ENCODE measurements at regions not wholly inside any gene's neighbourhood (a gene's known extent, or its start where the extent isn't known, plus 50 kb on each side); places are given as distances from the start of the nearest gene placed in this dataset.

- no peak overlapping the region for H3K27ac ChIP-seq (ENCODE audit: low read depth in 1 of 2, low read length in 2 of 2)
- H3K4me3 ChIP-seq (ENCODE audit: low read length) = no peak overlapping the region
- CTCF ChIA-PET = no interaction called here
- no peaks in the 10 kb centered on the region for H3K4me1 ChIP-seq (ENCODE audit: insufficient read depth, low read length)
- H3K27me3 Mint-ChIP-seq = peaks cover 14% of the 10 kb centered on the region
- no peaks in the 10 kb centered on the region for H3K9me3 Mint-ChIP-seq
- DNase-seq = no peak
- no peaks in the 10 kb centered on the region for H3K36me3 ChIP-seq (ENCODE audit: insufficient read depth, low read length)
- peaks cover 7% of the 10 kb centered on the region for H3K4me1 Mint-ChIP-seq (ENCODE audit: low read depth)
- no peaks in the 10 kb centered on the region for H3K27me3 ChIP-seq (ENCODE audit: control insufficient read depth in 1 of 2, insufficient read depth in 2 of 2, low read length in 2 of 2)
- peaks cover 0 to 25% of the 10 kb centered on the region in 2 experiments for H3K9me3 ChIP-seq (ENCODE audit: control insufficient read depth in 1 of 2, insufficient read depth in 1 of 2, low read length in 2 of 2)
- POLR2A ChIA-PET = no interaction called here
- intact Hi-C loops (cut with DNase I, micrococcal nuclease) = no loop called here
- no peak for TF ChIP-seq CTCF (IDR thresholded peaks at IDR 0.05)
- no peak overlapping the region for H3K4me3 Mint-ChIP-seq
- no peaks in the 10 kb centered on the region for H3K36me3 Mint-ChIP-seq (ENCODE audit: low read depth)
- no peak for ATAC-seq (ENCODE audit: poor library complexity)
- H3K27ac Mint-ChIP-seq = no peak overlapping the region
These were observed 219.9 kb downstream of the SHOX start for GRCh38 chrX:850471-850916.

- no peak overlapping the region for H3K4me3 ChIP-seq (ENCODE audit: low read length)
- ATAC-seq (ENCODE audit: poor library complexity) (no peak), DNase-seq (no peak)
- ChIA-PET CTCF (no interaction called here), POLR2A (no interaction called here)
- intact Hi-C loops (cut with DNase I, micrococcal nuclease) = no loop called here
- H3K27ac Mint-ChIP-seq = no peak overlapping the region
- H3K9me3 ChIP-seq (ENCODE audit: control insufficient read depth in 1 of 2, insufficient read depth in 1 of 2, low read length in 2 of 2) = peaks cover 0 to 17% of the 10 kb centered on the region in 2 experiments
- H3K9me3 Mint-ChIP-seq = no peaks in the 10 kb centered on the region
- H3K27me3 Mint-ChIP-seq = peaks cover 14% of the 10 kb centered on the region
- H3K4me1 ChIP-seq (ENCODE audit: insufficient read depth, low read length) = no peaks in the 10 kb centered on the region
- no peaks in the 10 kb centered on the region for H3K36me3 ChIP-seq (ENCODE audit: insufficient read depth, low read length)
- H3K36me3 Mint-ChIP-seq (ENCODE audit: low read depth) = no peaks in the 10 kb centered on the region
- H3K4me3 Mint-ChIP-seq = no peak overlapping the region
- peaks cover 7% of the 10 kb centered on the region for H3K4me1 Mint-ChIP-seq (ENCODE audit: low read depth)
- H3K27me3 ChIP-seq (ENCODE audit: control insufficient read depth in 1 of 2, insufficient read depth in 2 of 2, low read length in 2 of 2) = no peaks in the 10 kb centered on the region
- H3K27ac ChIP-seq (ENCODE audit: low read depth in 1 of 2, low read length in 2 of 2) = no peak overlapping the region
- TF ChIP-seq CTCF (IDR thresholded peaks at IDR 0.05) = no peak
These were observed 217.8 kb downstream of the SHOX start for GRCh38 chrX:848386-848785.

DNA sequence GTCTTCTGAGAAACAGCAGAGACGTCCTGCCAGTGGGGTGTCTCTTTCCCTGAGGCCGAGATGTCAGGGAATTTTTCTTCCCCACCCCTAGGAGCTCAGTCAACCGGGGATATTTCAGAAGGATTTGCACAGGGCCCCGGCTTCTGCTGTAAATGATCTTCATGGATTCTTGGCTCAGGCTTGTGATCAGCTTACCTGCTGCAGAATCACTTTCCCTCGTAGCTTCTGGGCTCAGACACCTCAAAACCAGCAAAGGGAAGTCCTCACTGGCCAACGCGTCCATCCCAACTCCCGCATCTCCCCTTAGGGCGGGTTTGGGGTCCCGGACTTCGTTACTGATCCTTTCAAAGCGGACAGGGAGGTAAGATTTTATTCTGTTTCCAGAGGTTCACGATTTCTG, 212.7 kb downstream of the SHOX start:
- intact Hi-C loops (cut with DNase I, micrococcal nuclease) = no loop called here
- no peak overlapping the region for H3K27ac Mint-ChIP-seq
- Histone ChIP-seq H3K27me3 (ENCODE audit: control insufficient read depth in 1 of 2, insufficient read depth in 2 of 2, low read length in 2 of 2) (no peaks in the 10 kb centered on the region), H3K36me3 (ENCODE audit: insufficient read depth, low read length) (no peaks in the 10 kb centered on the region), H3K9me3 (ENCODE audit: control insufficient read depth in 1 of 2, insufficient read depth in 1 of 2, low read length in 2 of 2) (peaks cover 0 to 6% of the 10 kb centered on the region in 2 experiments), H3K27ac (ENCODE audit: low read depth in 1 of 2, low read length in 2 of 2) (no peak overlapping the region), H3K4me1 (ENCODE audit: insufficient read depth, low read length) (no peaks in the 10 kb centered on the region), H3K4me3 (ENCODE audit: low read length) (no peak overlapping the region)
- H3K4me3 Mint-ChIP-seq = no peak overlapping the region
- H3K36me3 Mint-ChIP-seq (ENCODE audit: low read depth) = no peaks in the 10 kb centered on the region
- CTCF ChIA-PET = no interaction called here
- TF ChIP-seq CTCF (IDR thresholded peaks at IDR 0.05) = no peak
- no peaks in the 10 kb centered on the region for H3K4me1 Mint-ChIP-seq (ENCODE audit: low read depth)
- ATAC-seq (ENCODE audit: poor library complexity) (no peak), DNase-seq (no peak)
- POLR2A ChIA-PET = no interaction called here
- no peaks in the 10 kb centered on the region for H3K27me3 Mint-ChIP-seq
- no peaks in the 10 kb centered on the region for H3K9me3 Mint-ChIP-seq

Data from CD4-positive, alpha-beta T cell (primary cell).